Panc1 (cell line): ENCODE measurements at regions not wholly inside any gene's neighbourhood (a gene's known extent, or its start where the extent isn't known, plus 50 kb on each side); places are given as distances from the start of the nearest gene placed in this dataset.

Experiments
- CTCF ChIP-seq: fragments of 450-650 bp; IDR thresholded peaks from 2 replicates; pipeline ENCODE4 v1.5.1; 2017; ENCODE audit warnings: mild to moderate bottlenecking
- POLR2AphosphoS5 ChIP-seq: IDR thresholded peaks from 2 replicates; pipeline ENCODE4 v1.6.1; 2012; ENCODE audit warnings: mild to moderate bottlenecking, low read depth, low read length, moderate library complexity
- REST ChIP-seq, 2 experiments: IDR thresholded peaks; 2 replicates each; pipeline ENCODE4 v1.6.1; 2011 to 2012; ENCODE audit warnings: low read depth in 2 of 2, control low read depth in 1 of 2, low read length in 1 of 2, mild to moderate bottlenecking in 1 of 2, moderate library complexity in 1 of 2; ENCODE audit not compliant: insufficient read depth in 1 of 2

GRCh38 chr1:72917920-72918319 lies 635.6 kb upstream of the NEGR1 start:
- TF ChIP-seq CTCF (no peak), POLR2AphosphoS5 (no peak), REST (IDR thresholded peaks at IDR 0.05; ENCODE audit: insufficient read depth in 1 of 2, low read depth in 2 of 2, low read length in 1 of 2) (no peak)
